DMS153 (cell line): ENCODE measurements at regions not wholly inside any gene's neighbourhood (a gene's known extent, or its start where the extent isn't known, plus 50 kb on each side); places are given as distances from the start of the nearest gene placed in this dataset.
A peak's percentile ranks its signal among the peaks of the same experiment; 100 is the strongest.
"Not testable (repeated sequence)": the region's sequence is repeated elsewhere in the genome, so short reads cannot be mapped to it uniquely, and the experiment has no call there.

Experiments
- DNase-seq: peaks from one replicate; lab custom pipeline; 2025; lab: John Stamatoyannopoulos, UW

DNA sequence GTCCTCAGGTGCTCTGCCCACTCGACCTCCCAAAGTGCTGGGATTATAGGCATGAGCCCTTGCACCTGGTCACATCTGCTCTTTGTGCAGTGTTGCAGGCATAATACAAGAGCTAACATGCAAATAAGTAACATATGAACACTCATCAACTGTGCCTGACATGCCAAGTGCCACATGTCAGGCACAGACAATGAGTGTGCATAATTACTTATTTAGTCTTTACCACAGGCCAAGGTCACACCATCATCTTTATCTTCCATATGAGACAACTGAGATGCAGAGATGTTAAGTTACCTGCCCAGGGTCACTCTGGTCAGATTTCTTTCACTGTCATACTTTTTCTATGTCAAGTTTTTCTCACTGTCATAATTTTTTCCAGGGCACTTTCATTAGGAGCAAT lies 126.1 kb downstream of the PPIAL4G start:
- no peak for DNase-seq

GRCh38 chr1:148355976-148356375 lies 127.1 kb downstream of the PPIAL4G start:
- no peak for DNase-seq

DNA sequence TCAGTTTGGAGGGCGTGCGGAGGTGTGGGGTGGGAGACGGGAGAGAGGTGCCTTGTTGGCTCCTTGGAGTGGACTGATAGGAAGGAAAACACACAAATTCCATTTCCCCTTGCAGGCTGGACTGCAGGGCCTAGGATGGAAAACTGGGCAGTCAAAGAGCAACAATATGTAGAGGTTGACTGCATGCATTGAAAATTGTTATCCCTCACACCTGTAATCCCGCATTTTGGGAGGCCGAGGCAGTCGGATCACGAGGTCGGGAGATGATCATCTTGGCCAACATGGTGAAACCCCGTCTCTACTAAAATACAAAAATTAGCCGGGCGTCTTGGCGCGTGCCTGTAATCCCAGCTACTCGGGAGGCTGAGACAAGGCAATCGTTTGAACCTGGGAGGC lies 128.2 kb downstream of the PPIAL4G start:
- DNase-seq: no peak

DNA sequence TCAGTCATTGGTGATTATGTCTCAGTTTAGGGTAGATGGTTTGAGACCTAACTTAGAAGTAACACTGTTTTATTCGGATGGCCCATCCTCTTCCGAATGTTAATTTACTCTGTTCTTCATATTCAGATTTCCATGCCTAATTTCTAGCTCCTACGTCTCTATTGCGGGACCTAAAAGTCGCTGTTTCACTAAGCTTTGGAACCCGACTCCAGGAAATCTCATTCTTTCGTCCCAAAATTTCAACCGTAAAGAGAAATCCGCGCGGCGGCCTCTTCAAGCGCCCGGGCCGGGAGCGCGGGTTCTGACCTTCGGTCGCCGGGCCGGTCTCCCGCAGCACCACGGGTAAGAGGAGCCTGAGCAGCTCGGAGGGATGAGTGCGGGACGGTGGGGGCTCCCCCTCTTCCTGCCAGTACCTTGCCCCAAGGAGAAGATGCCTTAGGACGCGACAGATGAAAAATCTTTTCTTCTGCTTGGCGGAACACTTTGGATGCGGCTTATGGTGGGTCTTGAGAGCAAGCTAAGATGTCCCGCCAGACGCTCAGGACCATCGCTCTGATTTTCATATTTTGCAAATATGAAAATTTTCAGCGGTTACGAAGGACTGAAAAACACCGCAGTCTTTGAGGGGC lies 128.7 kb downstream of the PPIAL4G start:
- DNase-seq: no peak

DNA sequence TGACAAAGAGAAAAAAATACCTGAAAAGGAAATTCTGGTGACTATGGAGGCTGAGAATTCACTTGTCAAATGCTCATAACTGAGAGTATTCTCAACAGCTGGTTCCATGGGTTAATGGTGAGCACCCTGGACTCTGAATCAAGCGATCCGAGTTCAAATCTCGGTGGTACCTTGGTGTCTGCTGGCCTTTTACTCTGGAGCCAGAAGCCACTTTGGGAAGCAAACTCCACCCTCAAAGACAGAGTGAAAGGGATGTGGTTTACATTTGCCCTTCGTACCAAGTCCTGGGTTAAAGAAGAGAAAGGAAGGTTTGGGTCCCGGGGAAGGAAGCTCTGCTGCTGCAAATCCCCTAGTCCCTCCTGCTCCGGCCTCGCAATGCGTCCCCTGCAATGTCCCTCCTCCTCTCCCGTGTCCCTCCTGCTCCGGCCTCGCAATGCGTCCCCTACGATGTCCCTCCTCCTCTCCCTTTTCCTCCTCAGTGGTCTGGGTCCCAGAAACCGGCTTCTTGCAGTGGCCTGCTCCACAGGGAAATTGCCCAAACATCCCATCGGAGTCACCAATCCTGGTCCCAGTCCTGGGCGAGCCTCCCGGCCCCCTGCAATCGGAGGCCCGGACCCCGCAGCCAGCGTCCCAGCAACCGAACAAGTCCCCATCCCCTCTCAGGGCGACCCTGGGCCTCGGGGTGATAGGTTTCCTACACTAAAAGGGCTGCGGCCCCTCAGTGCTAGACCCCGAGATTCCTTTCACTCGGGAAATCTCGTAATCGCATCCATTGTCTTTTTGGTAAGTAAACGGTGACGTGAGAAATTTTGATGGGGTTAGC lies 129.4 kb downstream of the PPIAL4G start:
- DNase-seq: no peak

- no peak for DNase-seq
Measured at GRCh38 chr1:148352470-148353053, 130.5 kb downstream of the PPIAL4G start.

DNA sequence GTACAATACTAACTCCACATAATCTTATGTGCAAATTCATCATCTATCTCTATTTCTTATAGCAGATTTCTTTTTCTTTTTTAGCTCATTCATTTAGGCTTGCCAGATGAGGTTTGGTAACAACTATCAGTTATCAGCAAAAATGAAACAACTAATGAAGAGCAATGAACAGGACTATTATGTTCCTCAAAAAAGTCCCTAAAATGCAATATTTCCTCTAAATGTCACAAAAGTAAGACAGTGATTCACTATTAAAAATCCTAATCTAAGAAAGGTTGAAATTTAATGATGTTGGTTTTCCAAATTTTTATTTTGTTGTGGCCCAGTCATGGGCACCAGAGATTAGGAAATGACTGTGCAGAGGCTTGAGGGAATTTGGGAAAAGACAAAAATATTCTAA lies 135.3 kb downstream of the PPIAL4G start:
- DNase-seq: no peak

DNA sequence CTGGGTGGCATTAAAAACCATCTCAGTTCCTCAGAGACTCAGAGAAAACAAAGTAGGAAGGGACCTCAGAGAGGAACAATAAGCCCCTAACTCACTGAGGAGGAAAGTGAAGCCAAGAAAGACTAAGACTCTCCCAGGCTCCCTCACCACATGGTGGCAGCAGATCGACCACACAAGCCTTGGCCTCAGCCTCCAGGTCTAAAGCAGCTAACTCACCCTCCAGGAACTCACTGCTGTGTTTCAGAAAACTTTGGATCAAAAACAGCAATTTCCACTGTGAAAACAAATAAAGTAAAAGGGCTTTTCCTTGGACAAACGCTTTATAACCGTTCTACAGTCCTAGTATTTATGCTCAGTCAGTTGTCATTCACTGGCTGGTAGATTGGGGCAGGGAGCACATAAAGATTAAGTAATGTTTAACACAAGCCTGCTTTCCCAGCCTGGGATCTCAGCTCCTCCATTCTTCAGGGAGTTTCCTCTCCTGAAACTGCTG lies 137.4 kb downstream of the PPIAL4G start:
- not testable (repeated sequence) for DNase-seq

DNA sequence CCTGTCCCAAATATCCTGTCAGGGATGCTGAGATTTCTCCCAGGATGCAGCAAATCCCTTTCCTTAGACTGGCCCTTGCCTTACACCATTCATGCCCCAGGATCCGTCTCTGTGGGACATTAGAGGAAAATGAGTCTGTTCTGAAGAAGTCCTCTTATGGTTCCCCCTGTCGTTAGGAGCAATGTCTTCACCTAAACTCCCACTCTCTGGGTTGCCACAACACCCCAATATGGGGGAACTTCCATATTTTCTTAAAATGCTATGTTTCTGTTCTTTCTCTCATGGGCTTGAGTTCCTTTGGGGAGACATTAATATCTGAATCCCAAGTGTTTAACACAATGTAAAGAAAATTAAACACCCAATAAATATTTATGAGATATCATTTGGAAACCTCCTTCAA lies 138.5 kb downstream of the PPIAL4G start:
- DNase-seq: not testable (repeated sequence)

- DNase-seq: not testable (repeated sequence)
Measured at GRCh38 chr1:148341729-148342128, 141.4 kb downstream of the PPIAL4G start.

GRCh38 chr1:148336121-148336918 lies 146.8 kb downstream of the PPIAL4G start:
- DNase-seq: not testable (repeated sequence)

- peak; percentile 92 for DNase-seq
Measured at GRCh38 chr1:148334339-148335130, 148.6 kb downstream of the PPIAL4G start.

GRCh38 chr1:148333875-148334338 lies 149.2 kb downstream of the PPIAL4G start:
- no peak for DNase-seq

- DNase-seq: no peak
Measured at GRCh38 chr1:148328884-148329283, 154.2 kb downstream of the PPIAL4G start.

DNA sequence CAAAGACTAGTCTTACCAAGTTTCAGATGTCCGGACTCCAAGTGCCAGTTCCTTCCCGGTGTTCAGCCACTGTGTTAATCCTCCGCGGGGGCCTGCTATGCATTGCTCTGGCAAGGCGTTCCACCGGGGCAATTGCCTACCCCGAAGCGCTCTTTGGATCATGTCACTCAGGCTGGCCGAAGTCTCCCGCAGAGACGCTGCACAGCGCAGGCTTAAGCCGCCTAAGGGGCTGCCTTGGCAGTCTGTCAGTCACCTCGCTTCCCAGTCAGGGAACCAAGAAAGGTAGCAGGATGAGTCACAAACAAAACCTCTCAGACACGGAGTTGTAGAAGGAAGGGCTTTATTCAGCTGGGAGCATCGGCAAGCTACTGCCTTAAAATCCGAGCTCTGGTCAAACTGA lies 158.1 kb downstream of the PPIAL4G start:
- not testable (repeated sequence) for DNase-seq

DNA sequence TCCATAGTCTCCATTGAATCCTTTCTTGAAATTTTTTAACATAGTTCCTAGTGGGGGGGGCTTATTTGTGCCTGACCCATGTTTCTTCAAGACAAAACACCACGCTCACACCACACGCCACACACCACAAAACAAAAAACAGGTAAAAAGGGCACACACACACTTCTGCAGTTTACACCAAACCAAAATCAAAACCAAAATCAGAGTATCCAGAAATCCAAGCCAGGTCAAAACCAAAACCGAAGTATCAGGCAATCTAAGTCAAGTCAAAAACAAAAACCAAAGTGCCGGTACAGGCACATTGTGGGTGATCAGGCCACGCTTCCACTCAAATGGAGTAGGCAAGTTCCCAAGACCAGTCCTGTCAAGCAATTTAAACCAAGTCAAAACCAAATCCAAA lies 158.6 kb downstream of the PPIAL4G start:
- not testable (repeated sequence) for DNase-seq

GRCh38 chr1:148320079-148320478 lies 163.0 kb downstream of the PPIAL4G start:
- DNase-seq: not testable (repeated sequence)

DNA sequence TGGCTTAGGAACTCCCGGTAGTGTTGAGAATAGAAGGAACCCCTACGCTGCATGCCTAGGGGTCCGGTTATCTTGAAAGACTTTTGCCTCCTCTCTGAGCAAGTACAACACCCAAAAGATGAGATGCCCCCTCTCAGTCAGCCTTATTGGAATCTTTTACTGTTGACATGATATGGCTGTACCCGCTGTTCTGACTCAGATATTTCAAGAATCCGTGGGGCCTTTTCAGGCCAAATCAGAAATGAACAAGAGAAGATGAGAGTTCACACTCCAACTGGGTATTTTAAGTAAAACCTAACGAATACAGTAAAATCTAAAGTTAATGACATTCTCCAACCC lies 164.2 kb downstream of the PPIAL4G start:
- no peak for DNase-seq

GRCh38 chr1:148318123-148318903 lies 164.8 kb downstream of the PPIAL4G start:
- DNase-seq: no peak

- no peak for DNase-seq
Measured at GRCh38 chr1:148317288-148317985, 165.4 kb upstream of the NBPF11 start.
